ENCODE measurements at regions not wholly inside any gene's neighbourhood (a gene's known extent, or its start where the extent isn't known, plus 50 kb on each side); places are given as distances from the start of the nearest gene placed in this dataset.
"Not testable (repeated sequence)": the region's sequence is repeated elsewhere in the genome, so short reads cannot be mapped to it uniquely, and the experiment has no call there.

DNA sequence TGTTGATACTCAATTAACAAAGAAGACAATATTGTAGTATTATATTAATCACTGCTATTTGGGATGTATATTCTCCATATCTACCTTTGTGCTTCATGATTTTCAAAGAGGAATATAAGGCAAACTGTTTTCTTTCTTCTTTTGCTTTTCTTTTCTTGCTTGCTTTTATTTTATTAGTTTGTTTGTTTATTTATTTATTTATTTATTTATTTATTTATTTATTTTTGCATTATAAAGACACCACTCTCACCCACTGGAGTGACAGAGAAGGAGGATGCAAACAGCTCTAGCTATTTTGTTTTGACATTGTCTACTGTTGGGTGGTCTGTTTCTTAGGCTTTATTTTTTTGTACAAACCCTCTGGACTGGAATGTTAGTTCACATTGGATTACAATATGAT is 1352.7 kb downstream of the HACE1 start:
- ATAC-seq (no peak), DNase-seq (no peak)
- Histone ChIP-seq H3K36me3 (no peaks in the 10 kb centered on the region), H3K4me3 (no peak overlapping the region), H3K27me3 (no peaks in the 10 kb centered on the region), H3K4me1 (no peaks in the 10 kb centered on the region), H3K27ac (no peak overlapping the region), H3K9me3 (no peaks in the 10 kb centered on the region)
- TF ChIP-seq, protein P1, sequence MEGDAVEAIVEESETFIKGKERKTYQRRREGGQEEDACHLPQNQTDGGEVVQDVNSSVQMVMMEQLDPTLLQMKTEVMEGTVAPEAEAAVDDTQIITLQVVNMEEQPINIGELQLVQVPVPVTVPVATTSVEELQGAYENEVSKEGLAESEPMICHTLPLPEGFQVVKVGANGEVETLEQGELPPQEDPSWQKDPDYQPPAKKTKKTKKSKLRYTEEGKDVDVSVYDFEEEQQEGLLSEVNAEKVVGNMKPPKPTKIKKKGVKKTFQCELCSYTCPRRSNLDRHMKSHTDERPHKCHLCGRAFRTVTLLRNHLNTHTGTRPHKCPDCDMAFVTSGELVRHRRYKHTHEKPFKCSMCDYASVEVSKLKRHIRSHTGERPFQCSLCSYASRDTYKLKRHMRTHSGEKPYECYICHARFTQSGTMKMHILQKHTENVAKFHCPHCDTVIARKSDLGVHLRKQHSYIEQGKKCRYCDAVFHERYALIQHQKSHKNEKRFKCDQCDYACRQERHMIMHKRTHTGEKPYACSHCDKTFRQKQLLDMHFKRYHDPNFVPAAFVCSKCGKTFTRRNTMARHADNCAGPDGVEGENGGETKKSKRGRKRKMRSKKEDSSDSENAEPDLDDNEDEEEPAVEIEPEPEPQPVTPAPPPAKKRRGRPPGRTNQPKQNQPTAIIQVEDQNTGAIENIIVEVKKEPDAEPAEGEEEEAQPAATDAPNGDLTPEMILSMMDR (IDR thresholded peaks at IDR 0.05): no peak
- intact Hi-C loops (cut with DNase I): no loop called here

DNA sequence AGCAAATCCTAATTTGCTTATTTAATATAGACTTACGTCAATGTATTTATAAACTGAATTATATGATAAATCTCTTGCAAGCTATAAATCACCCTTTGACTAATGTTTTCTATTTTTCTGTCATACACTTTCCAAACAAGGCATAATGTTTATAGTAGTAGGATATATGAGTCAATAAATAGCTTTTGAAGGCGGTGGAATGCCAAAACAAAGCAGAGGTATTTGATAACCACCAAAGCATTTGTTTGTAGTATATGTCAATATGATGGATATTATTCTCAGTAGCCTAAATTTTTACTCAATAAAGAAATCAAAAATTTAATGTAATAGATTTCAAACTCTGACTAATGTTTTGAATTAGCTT is 1354.6 kb downstream of the HACE1 start:
- H3K9me3 ChIP-seq: no peaks in the 10 kb centered on the region
- TF ChIP-seq, protein P1 (IDR thresholded peaks at IDR 0.05): no peak
- H3K36me3 ChIP-seq: no peaks in the 10 kb centered on the region
- no peak overlapping the region for H3K4me3 ChIP-seq
- ATAC-seq: no peak
- H3K27me3 ChIP-seq: no peaks in the 10 kb centered on the region
- H3K27ac ChIP-seq: no peak overlapping the region
- DNase-seq: no peak
- H3K4me1 ChIP-seq: no peaks in the 10 kb centered on the region
- intact Hi-C loops (cut with DNase I): no loop called here

DNA sequence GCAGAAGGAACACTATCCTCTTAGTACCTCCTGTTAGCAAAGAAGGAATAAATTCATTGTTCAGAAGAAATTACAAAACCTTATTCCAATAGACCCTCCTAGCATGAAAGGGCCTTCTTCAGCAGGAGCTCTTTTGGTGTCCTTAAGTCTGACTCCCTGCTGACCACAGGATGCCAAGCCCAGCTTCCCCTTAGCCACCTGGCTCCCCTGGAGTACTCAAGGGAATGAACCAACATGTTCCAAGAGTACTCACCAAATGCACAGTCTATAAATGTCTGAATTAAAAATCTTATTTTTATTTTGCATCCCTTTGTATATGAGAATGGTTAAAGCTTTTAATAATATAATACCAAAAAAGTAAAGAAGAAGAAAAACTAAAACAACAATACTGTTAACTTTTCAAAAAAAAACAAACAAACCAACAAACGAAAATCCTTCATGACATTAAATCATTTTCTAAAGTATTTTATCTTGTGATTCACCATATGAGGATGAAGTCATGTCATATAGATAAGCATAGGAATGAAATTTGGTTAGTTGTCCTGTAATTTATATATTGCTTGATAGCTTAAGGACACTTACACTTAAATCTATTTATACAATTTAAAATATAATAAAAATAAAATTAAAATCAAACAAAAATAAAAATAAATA is 1355.1 kb downstream of the HACE1 start:
- H3K9me3 ChIP-seq: no peaks in the 10 kb centered on the region
- ATAC-seq: no peak
- TF ChIP-seq, protein P1 (IDR thresholded peaks at IDR 0.05): no peak
- H3K27ac ChIP-seq: no peak overlapping the region
- H3K4me3 ChIP-seq: no peak overlapping the region
- no peak for DNase-seq
- no peaks in the 10 kb centered on the region for H3K4me1 ChIP-seq
- no peaks in the 10 kb centered on the region for H3K36me3 ChIP-seq
- no peaks in the 10 kb centered on the region for H3K27me3 ChIP-seq
- intact Hi-C loops (cut with DNase I): no loop called here

DNA sequence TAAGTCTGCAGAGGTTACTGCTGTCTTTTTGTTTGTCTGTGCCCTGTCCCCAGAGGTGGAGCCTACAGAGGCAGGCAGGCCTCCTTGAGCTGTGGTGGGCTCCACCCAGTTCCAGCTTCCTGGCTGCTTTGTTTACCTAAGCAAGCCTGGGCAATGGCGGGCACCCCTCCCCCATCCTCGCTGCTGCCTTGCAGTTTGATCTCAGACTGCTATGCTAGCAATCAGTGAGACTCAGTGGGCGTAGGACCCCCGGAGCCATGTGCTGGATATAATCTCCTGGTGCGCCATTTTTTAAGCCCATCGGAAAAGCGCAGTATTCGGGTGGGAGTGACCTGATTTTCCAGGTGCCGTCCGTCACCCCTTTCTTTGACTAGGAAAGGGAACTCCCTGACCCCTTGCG is 1363.1 kb downstream of the HACE1 start:
- H3K27ac ChIP-seq; ATAC-seq; H3K9me3 ChIP-seq; H3K4me1 ChIP-seq; H3K4me3 ChIP-seq; intact Hi-C loops (cut with DNase I); H3K36me3 ChIP-seq; H3K27me3 ChIP-seq: not testable (repeated sequence)
- peak in 1 of 4 donors; percentile 24 for DNase-seq

DNA sequence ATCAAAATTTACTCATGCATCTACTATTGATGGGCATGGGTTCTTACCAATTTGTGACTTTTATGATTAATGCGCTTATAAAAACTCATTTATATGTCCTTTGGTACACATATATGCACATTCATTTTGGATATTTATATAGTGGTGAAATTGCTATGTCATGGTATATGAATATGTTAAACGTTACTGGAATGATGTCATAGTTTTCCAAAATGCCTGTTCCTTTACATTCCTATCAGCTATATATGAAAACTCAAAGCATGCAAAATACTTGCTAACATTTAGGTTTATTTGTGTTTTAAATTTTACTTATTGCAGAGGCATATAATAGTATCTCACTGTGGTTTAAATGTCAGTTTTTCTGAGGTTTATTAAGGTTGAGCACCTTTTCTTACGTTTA is 1403.1 kb downstream of the HACE1 start:
- no peak overlapping the region for H3K4me3 ChIP-seq
- DNase-seq: no peak
- no peak for ATAC-seq
- intact Hi-C loops (cut with DNase I): no loop called here
- H3K36me3 ChIP-seq: no peaks in the 10 kb centered on the region
- H3K4me1 ChIP-seq: no peaks in the 10 kb centered on the region
- TF ChIP-seq, protein P1 (IDR thresholded peaks at IDR 0.05): no peak
- no peaks in the 10 kb centered on the region for H3K27me3 ChIP-seq
- peaks cover 0 to 2% of the 10 kb centered on the region in 2 donors for H3K9me3 ChIP-seq
- H3K27ac ChIP-seq: no peak overlapping the region

DNA sequence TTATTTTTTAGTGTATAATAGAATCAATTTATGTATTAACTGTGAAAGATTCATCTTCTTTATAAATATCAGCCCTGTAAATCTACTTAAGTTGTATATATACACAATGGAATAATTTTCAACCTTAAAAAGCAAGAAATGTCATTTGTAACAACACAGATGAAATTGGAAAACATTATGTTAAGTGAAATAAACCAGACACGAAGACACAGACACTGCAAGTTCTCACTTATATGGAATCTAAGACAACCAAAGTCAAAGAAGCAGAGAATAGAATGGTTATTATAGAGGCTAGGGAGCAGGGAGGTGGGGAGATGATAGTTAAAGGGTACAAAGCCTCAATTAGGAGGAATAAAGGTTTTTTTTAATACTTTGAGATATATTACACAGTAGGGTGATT is 1404.4 kb downstream of the HACE1 start:
- Histone ChIP-seq H3K27me3 (no peaks in the 10 kb centered on the region), H3K4me3 (no peak overlapping the region), H3K27ac (no peak overlapping the region), H3K4me1 (no peaks in the 10 kb centered on the region), H3K36me3 (no peaks in the 10 kb centered on the region), H3K9me3 (peaks cover 0 to 2% of the 10 kb centered on the region in 2 donors)
- DNase-seq (no peak), ATAC-seq (no peak)
- intact Hi-C loops (cut with DNase I): no loop called here
- TF ChIP-seq, protein P1 (IDR thresholded peaks at IDR 0.05): no peak

All from left lung (tissue), 4 donors.